WTC11 (cell line): ENCODE measurements at regions not wholly inside any gene's neighbourhood (a gene's known extent, or its start where the extent isn't known, plus 50 kb on each side); places are given as distances from the start of the nearest gene placed in this dataset.

Experiments
- ATAC-seq: fragments of 200-7000 bp; cut with Tn5 transposase; 2 replicates; pipeline ENCODE4 v1.10.0; 2021; ENCODE audit warnings: mild to moderate bottlenecking, moderate library complexity
- CTCF ChIA-PET: fragments of 300-600 bp; sonication (Branson Sonifier 250); formaldehyde crosslinking; loops from one replicate; lab custom pipeline; 2021; ENCODE audit warnings: antibody characterized with exemption; lab: Charles Lee
- POLR2A ChIA-PET: fragments of 350-600 bp; sonication (Branson Sonifier 250); formaldehyde crosslinking; loops from one replicate; lab custom pipeline; 2021; ENCODE audit warnings: antibody characterized with exemption; lab: Charles Lee
- DNase-seq: peaks from one replicate; pipeline ENCODE4 v3.0.0; 2021; ENCODE audit warnings: low spot score
- H3K27ac Mint-ChIP-seq: 2 replicates; pipeline ENCODE4 v1.8.0; 2021; ENCODE audit warnings: mixed read lengths
- H3K27me3 Mint-ChIP-seq: 2 replicates; pipeline ENCODE4 v1.8.0; 2021; ENCODE audit warnings: low read depth, mild to moderate bottlenecking, moderate library complexity, mixed read lengths
- H3K36me3 Mint-ChIP-seq: 2 replicates; pipeline ENCODE4 v1.8.0; 2021; ENCODE audit warnings: mixed read lengths
- H3K4me1 Mint-ChIP-seq: 2 replicates; pipeline ENCODE4 v1.8.0; 2022; ENCODE audit warnings: mixed read lengths
- H3K4me3 Mint-ChIP-seq: 2 replicates; pipeline ENCODE4 v1.8.0; 2021; ENCODE audit warnings: mild to moderate bottlenecking, moderate library complexity, mixed read lengths
- H3K9me3 Mint-ChIP-seq: 2 replicates; pipeline ENCODE4 v1.8.0; 2021; ENCODE audit warnings: mixed read lengths
- ARID4B ChIP-seq: sonication (generic); formaldehyde crosslinking; IDR thresholded peaks from 2 replicates; pipeline ENCODE4 v1.8.0; 2023; ENCODE audit warnings: missing genetic modification reagents, mild to moderate bottlenecking, borderline replicate concordance
- E2F4 ChIP-seq: sonication (generic); formaldehyde crosslinking; IDR thresholded peaks from 2 replicates; pipeline ENCODE4 v1.8.1; 2022; ENCODE audit warnings: low read depth, mild to moderate bottlenecking, moderate library complexity, missing genetic modification reagents, borderline replicate concordance
- ESRRA ChIP-seq: sonication (generic); formaldehyde crosslinking; IDR thresholded peaks from 2 replicates; pipeline ENCODE4 v1.8.1; 2022; ENCODE audit warnings: mild to moderate bottlenecking, missing genetic modification reagents, borderline replicate concordance
- FOXJ3 ChIP-seq: sonication (generic); formaldehyde crosslinking; IDR thresholded peaks from 2 replicates; pipeline ENCODE4 v1.9.0; 2021; ENCODE audit warnings: missing genetic modification reagents, mild to moderate bottlenecking, borderline replicate concordance
- GRHL2 ChIP-seq: fragments of 250-450 bp; sonication (Bioruptor Pico); IDR thresholded peaks from 2 replicates; pipeline ENCODE4 v1.8.0; 2022; ENCODE audit warnings: mild to moderate bottlenecking, moderate library complexity; ENCODE audit not compliant: insufficient replicate concordance, severe bottlenecking
- IRF2 ChIP-seq: sonication (generic); formaldehyde crosslinking; IDR thresholded peaks from 2 replicates; pipeline ENCODE4 v1.8.0; 2022; ENCODE audit warnings: low read depth, missing genetic modification reagents, borderline replicate concordance
- JAZF1 ChIP-seq: fragments of 250-450 bp; sonication (Bioruptor Pico); IDR thresholded peaks from 2 replicates; pipeline ENCODE4 v1.9.0; 2021; ENCODE audit warnings: moderate library complexity, mild to moderate bottlenecking, inconsistent platforms
- NFE2L1 ChIP-seq: sonication (generic); formaldehyde crosslinking; IDR thresholded peaks from 2 replicates; pipeline ENCODE4 v1.8.1; 2023; ENCODE audit warnings: missing genetic modification reagents
- NR3C1 ChIP-seq: sonication (generic); formaldehyde crosslinking; conservative IDR thresholded peaks from 2 replicates; pipeline ENCODE4 v1.8.1; 2023; ENCODE audit warnings: low read depth, mild to moderate bottlenecking, missing genetic modification reagents
- OVOL2 ChIP-seq: fragments of 250-450 bp; sonication (Bioruptor Pico); IDR thresholded peaks from 2 replicates; pipeline ENCODE4 v1.9.0; 2021; ENCODE audit warnings: mild to moderate bottlenecking, borderline replicate concordance
- SMAD4 ChIP-seq: sonication (generic); formaldehyde crosslinking; IDR thresholded peaks from 2 replicates; pipeline ENCODE4 v1.8.0; 2022; ENCODE audit warnings: mild to moderate bottlenecking, missing genetic modification reagents
- SOX15 ChIP-seq: fragments of 250-450 bp; sonication (Bioruptor Pico); IDR thresholded peaks from 2 replicates; pipeline ENCODE4 v1.9.0; 2021; ENCODE audit warnings: mild to moderate bottlenecking
- TCF7 ChIP-seq: sonication (generic); formaldehyde crosslinking; IDR thresholded peaks from 2 replicates; pipeline ENCODE4 v1.8.0; 2022; ENCODE audit warnings: mild to moderate bottlenecking, low read depth, missing genetic modification reagents, moderate library complexity
- TEAD1 ChIP-seq: sonication (generic); formaldehyde crosslinking; IDR thresholded peaks from 2 replicates; pipeline ENCODE4 v1.8.0; 2022; ENCODE audit warnings: mild to moderate bottlenecking, missing genetic modification reagents
- ZBTB21 ChIP-seq: sonication (generic); formaldehyde crosslinking; IDR thresholded peaks from 2 replicates; pipeline ENCODE4 v1.8.1; 2023; ENCODE audit warnings: mild to moderate bottlenecking, missing genetic modification reagents, borderline replicate concordance
- ZNF317 ChIP-seq: sonication (generic); formaldehyde crosslinking; IDR thresholded peaks from 2 replicates; pipeline ENCODE4 v1.8.1; 2023; ENCODE audit warnings: low read depth, mild to moderate bottlenecking, moderate library complexity, missing genetic modification reagents, borderline replicate concordance
- ZNF425 ChIP-seq: fragments of 250-450 bp; sonication (Bioruptor Pico); conservative IDR thresholded peaks from 2 replicates; pipeline ENCODE4 v1.9.0; 2021; ENCODE audit warnings: mild to moderate bottlenecking
- TF ChIP-seq, protein P1 (sequence below): sonication (generic); formaldehyde crosslinking; IDR thresholded peaks from 2 replicates; pipeline ENCODE4 v1.8.1; 2022; ENCODE audit warnings: missing genetic modification reagents, borderline replicate concordance
- TF ChIP-seq, protein P2 (sequence below): sonication (generic); formaldehyde crosslinking; IDR thresholded peaks from 2 replicates; pipeline ENCODE4 v1.8.1; 2023; ENCODE audit warnings: mild to moderate bottlenecking, moderate library complexity, missing genetic modification reagents

GRCh38 chr5:10056228-10056760 is 193.4 kb downstream of the ATPSCKMT start:
- Mint-ChIP-seq H3K27me3 (peaks cover 9% of the 10 kb centered on the region), H3K36me3 (peaks cover 29% of the 10 kb centered on the region), H3K4me3 (no peak overlapping the region), H3K4me1 (peaks cover 22% of the 10 kb centered on the region), H3K27ac (no peak overlapping the region), H3K9me3 (peaks cover 32% of the 10 kb centered on the region)
- CTCF ChIA-PET: no interaction called here
- POLR2A ChIA-PET: no interaction called here
- no peak for ATAC-seq
- DNase-seq: no peak
- no peak for TF ChIP-seq ESRRA
- TF ChIP-seq NFE2L1: no peak
- no peak for TF ChIP-seq SMAD4
- no peak for TF ChIP-seq ZNF425 (CRISPR knock-in tag)
- TF ChIP-seq OVOL2 (CRISPR knock-in tag): no peak
- TF ChIP-seq TCF7 (CRISPR knock-in tag): no peak
- TF ChIP-seq JAZF1 (CRISPR knock-in tag): no peak
- TF ChIP-seq GRHL2: no peak
- TF ChIP-seq SOX15 (CRISPR knock-in tag): no peak
- no peak for TF ChIP-seq NR3C1 (CRISPR knock-in tag)
- TF ChIP-seq IRF2 (CRISPR knock-in tag): no peak
- no peak for TF ChIP-seq E2F4 (CRISPR knock-in tag)
- TF ChIP-seq, protein P1, sequence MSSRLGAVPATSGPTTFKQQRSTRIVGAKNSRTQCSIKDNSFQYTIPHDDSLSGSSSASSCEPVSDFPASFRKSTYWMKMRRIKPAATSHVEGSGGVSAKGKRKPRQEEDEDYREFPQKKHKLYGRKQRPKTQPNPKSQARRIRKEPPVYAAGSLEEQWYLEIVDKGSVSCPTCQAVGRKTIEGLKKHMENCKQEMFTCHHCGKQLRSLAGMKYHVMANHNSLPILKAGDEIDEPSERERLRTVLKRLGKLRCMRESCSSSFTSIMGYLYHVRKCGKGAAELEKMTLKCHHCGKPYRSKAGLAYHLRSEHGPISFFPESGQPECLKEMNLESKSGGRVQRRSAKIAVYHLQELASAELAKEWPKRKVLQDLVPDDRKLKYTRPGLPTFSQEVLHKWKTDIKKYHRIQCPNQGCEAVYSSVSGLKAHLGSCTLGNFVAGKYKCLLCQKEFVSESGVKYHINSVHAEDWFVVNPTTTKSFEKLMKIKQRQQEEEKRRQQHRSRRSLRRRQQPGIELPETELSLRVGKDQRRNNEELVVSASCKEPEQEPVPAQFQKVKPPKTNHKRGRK: no peak
- TF ChIP-seq ZNF317 (CRISPR knock-in tag): no peak
- TF ChIP-seq TEAD1 (CRISPR knock-in tag): no peak
- TF ChIP-seq ZBTB21 (CRISPR knock-in tag): no peak
- no peak for TF ChIP-seq ARID4B (CRISPR knock-in tag)
- TF ChIP-seq, protein P2, sequence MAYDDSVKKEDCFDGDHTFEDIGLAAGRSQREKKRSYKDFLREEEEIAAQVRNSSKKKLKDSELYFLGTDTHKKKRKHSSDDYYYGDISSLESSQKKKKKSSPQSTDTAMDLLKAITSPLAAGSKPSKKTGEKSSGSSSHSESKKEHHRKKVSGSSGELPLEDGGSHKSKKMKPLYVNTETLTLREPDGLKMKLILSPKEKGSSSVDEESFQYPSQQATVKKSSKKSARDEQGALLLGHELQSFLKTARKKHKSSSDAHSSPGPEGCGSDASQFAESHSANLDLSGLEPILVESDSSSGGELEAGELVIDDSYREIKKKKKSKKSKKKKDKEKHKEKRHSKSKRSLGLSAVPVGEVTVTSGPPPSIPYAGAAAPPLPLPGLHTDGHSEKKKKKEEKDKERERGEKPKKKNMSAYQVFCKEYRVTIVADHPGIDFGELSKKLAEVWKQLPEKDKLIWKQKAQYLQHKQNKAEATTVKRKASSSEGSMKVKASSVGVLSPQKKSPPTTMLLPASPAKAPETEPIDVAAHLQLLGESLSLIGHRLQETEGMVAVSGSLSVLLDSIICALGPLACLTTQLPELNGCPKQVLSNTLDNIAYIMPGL: no peak
- TF ChIP-seq FOXJ3 (CRISPR knock-in tag): no peak
